Trophoblast cell (in vitro differentiated cells and primary cell): ENCODE measurements at regions not wholly inside any gene's neighbourhood (a gene's known extent, or its start where the extent isn't known, plus 50 kb on each side); places are given as distances from the start of the nearest gene placed in this dataset.

Source experiments
- DNase-seq, 2 donors: peaks; one replicate each; pipeline ENCODE4 v3.0.0-alpha.2; 2016
- H2AFZ ChIP-seq: 2 replicates; pipeline ENCODE4 v1.6.1; 2013; ENCODE audit warnings: low read length, moderate library complexity, mild to moderate bottlenecking; ENCODE audit not compliant: insufficient read depth, poor library complexity
- H2AK5ac ChIP-seq: 2 replicates; pipeline ENCODE4 v1.6.1; 2013; ENCODE audit warnings: mild to moderate bottlenecking, low read length
- H2BK120ac ChIP-seq: 2 replicates; pipeline ENCODE4 v1.6.1; 2013; ENCODE audit warnings: low read length, mild to moderate bottlenecking, moderate library complexity; ENCODE audit not compliant: insufficient read depth, poor library complexity
- H2BK12ac ChIP-seq: 2 replicates; pipeline ENCODE4 v1.6.1; 2013; ENCODE audit warnings: mild to moderate bottlenecking, low read length, moderate library complexity
- H2BK5ac ChIP-seq: 2 replicates; pipeline ENCODE4 v1.6.1; 2013; ENCODE audit warnings: low read length, low read depth, moderate library complexity, mild to moderate bottlenecking; ENCODE audit not compliant: poor library complexity
- H3K14ac ChIP-seq: 2 replicates; pipeline ENCODE4 v1.6.1; 2013; ENCODE audit warnings: mild to moderate bottlenecking, low read length
- H3K18ac ChIP-seq: 2 replicates; pipeline ENCODE4 v1.6.1; 2013; ENCODE audit warnings: mild to moderate bottlenecking, low read length
- H3K23ac ChIP-seq: 2 replicates; pipeline ENCODE4 v1.6.1; 2013; ENCODE audit warnings: low read length
- H3K27ac ChIP-seq: 2 replicates; pipeline ENCODE4 v1.5.1; 2013; ENCODE audit warnings: low read depth, mild to moderate bottlenecking, inconsistent platforms, low read length, moderate library complexity
- H3K27me3 ChIP-seq: 2 replicates; pipeline ENCODE4 v1.6.1; 2013; ENCODE audit warnings: inconsistent platforms, mild to moderate bottlenecking, low read length, moderate library complexity; ENCODE audit not compliant: insufficient read depth
- H3K36me3 ChIP-seq, 2 experiments: 1 replicate in 1 of 2; 2 replicates in 1 of 2; pipeline ENCODE4 v1.6.1; 2013; ENCODE audit warnings: low read length in 2 of 2, mild to moderate bottlenecking in 2 of 2, moderate library complexity in 1 of 2; ENCODE audit not compliant: insufficient read depth in 2 of 2, control insufficient read depth in 1 of 2
- H3K4ac ChIP-seq: 2 replicates; pipeline ENCODE4 v1.6.1; 2013; ENCODE audit warnings: low read depth, mild to moderate bottlenecking, low read length, moderate library complexity
- H3K4me1 ChIP-seq, 2 experiments: 1 replicate in 1 of 2; 2 replicates in 1 of 2; pipeline ENCODE4 v1.6.1; 2013; ENCODE audit warnings: low read length in 2 of 2, mild to moderate bottlenecking in 2 of 2, moderate library complexity in 1 of 2; ENCODE audit not compliant: insufficient read depth in 2 of 2, control insufficient read depth in 1 of 2
- H3K4me2 ChIP-seq: 2 replicates; pipeline ENCODE4 v1.6.1; 2013; ENCODE audit warnings: inconsistent platforms, mild to moderate bottlenecking, low read length, moderate library complexity
- H3K4me3 ChIP-seq: 2 replicates; pipeline ENCODE4 v1.5.1; 2013; ENCODE audit warnings: mild to moderate bottlenecking, low read depth, low read length, inconsistent platforms
- H3K79me1 ChIP-seq: one replicate; pipeline ENCODE4 v1.6.1; 2013; ENCODE audit warnings: low read length
- H3K79me2 ChIP-seq: 2 replicates; pipeline ENCODE4 v1.6.1; 2013; ENCODE audit warnings: low read length, mild to moderate bottlenecking; ENCODE audit not compliant: control insufficient read depth, insufficient read depth, poor library complexity
- H3K9ac ChIP-seq: 2 replicates; pipeline ENCODE4 v1.6.1; 2013; ENCODE audit warnings: mild to moderate bottlenecking, low read length
- H3K9me3 ChIP-seq: 2 replicates; pipeline ENCODE4 v1.6.1; 2013; ENCODE audit warnings: low read depth, mild to moderate bottlenecking, control low read depth, inconsistent platforms, low read length; ENCODE audit not compliant: insufficient read depth
- H4K12ac ChIP-seq: 2 replicates; pipeline ENCODE4 v1.6.1; 2013; ENCODE audit warnings: low read depth, mild to moderate bottlenecking, low read length, moderate library complexity
- H4K8ac ChIP-seq: 2 replicates; pipeline ENCODE4 v1.6.1; 2013; ENCODE audit warnings: low read depth, mild to moderate bottlenecking, low read length, moderate library complexity
- H4K91ac ChIP-seq: one replicate; pipeline ENCODE4 v1.6.1; 2013; ENCODE audit warnings: low read depth, mild to moderate bottlenecking, low read length, moderate library complexity
- WGBS: extraction: QIAGEN DNeasy Blood & Tissue Kit; methylation state at CpG from one replicate; pipeline ENCODE4 v1.1.7; 2013; ENCODE audit warnings: missing lambda C conversion rate; ENCODE audit not compliant: insufficient read length, insufficient coverage; ENCODE audit errors: extremely low coverage; 5-methylcytosine and 5-hydroxymethylcytosine counted together

DNA sequence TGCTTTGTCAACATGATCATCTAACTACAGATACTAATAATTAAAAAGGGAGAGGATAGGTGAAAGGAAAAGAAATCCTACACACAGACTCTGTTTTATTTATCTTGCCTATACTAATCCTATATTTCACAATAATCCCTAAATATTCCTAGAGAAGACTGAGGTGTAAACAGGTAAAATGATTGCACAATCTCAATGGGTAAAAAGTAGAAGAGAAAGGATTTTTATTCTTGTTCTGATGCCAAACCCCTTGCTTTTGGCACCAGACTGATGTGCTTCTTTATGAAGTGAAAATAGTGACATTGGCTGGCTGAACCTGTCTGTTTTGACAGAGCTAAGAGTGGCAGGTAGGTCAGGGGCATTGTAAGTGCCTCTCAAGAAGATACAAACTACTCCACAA is 101.9 kb upstream of the ZPLD1 start:
- no peak overlapping the region for H3K27ac ChIP-seq
- H3K18ac ChIP-seq: no peak overlapping the region
- no peaks in the 10 kb centered on the region for H3K36me3 ChIP-seq
- H3K4me2 ChIP-seq: no peak overlapping the region
- H3K9ac ChIP-seq: no peak overlapping the region
- no peaks in the 10 kb centered on the region for H3K9me3 ChIP-seq
- no peak overlapping the region for H3K4me3 ChIP-seq
- no peaks in the 10 kb centered on the region for H3K4me1 ChIP-seq
- no peak overlapping the region for H3K4ac ChIP-seq
- no peaks in the 10 kb centered on the region for H3K79me2 ChIP-seq
- no peak overlapping the region for H2BK5ac ChIP-seq
- no peaks in the 10 kb centered on the region for H3K27me3 ChIP-seq
- no peak overlapping the region for H2BK12ac ChIP-seq
- no peaks in the 10 kb centered on the region for H3K79me1 ChIP-seq
- H2BK120ac ChIP-seq: no peak overlapping the region
- no peak overlapping the region for H2AK5ac ChIP-seq
- H4K12ac ChIP-seq: no peak overlapping the region
- no peak overlapping the region for H3K23ac ChIP-seq
- no peak overlapping the region for H2AFZ ChIP-seq
- DNase-seq: no peak
- no peak overlapping the region for H4K8ac ChIP-seq
- no peak overlapping the region for H4K91ac ChIP-seq
- no peak overlapping the region for H3K14ac ChIP-seq

DNA sequence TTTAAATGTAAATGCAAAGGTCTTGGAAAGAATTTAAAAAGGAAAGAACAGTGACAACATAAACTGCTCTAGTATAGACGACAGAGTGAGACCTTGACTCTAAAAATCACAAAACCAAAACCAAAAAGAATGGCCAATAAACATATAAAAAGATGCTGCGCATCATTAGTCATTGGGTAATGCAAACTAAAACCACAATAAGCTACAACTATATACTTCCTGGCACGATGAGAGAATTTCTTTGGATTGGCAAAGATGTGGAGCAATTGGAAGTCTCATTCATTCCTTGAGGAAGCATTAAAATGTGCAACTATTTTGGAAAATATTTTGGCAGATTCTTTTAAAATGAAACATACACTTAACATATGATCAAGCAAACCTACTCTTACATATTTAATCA is 98.7 kb upstream of the ZPLD1 start:
- no peak overlapping the region for H4K91ac ChIP-seq
- no peak overlapping the region for H3K4ac ChIP-seq
- no peaks in the 10 kb centered on the region for H3K9me3 ChIP-seq
- DNase-seq: no peak
- H3K9ac ChIP-seq: no peak overlapping the region
- H2AK5ac ChIP-seq: no peak overlapping the region
- H3K4me3 ChIP-seq: no peak overlapping the region
- no peaks in the 10 kb centered on the region for H3K4me1 ChIP-seq
- no peak overlapping the region for H2AFZ ChIP-seq
- H2BK5ac ChIP-seq: no peak overlapping the region
- H3K23ac ChIP-seq: no peak overlapping the region
- H3K27ac ChIP-seq: no peak overlapping the region
- no peak overlapping the region for H2BK12ac ChIP-seq
- no peak overlapping the region for H3K18ac ChIP-seq
- no peaks in the 10 kb centered on the region for H3K27me3 ChIP-seq
- no peak overlapping the region for H3K14ac ChIP-seq
- no peaks in the 10 kb centered on the region for H3K36me3 ChIP-seq
- H3K4me2 ChIP-seq: no peak overlapping the region
- no peak overlapping the region for H4K8ac ChIP-seq
- WGBS: no CpG with 5 or more reads among the region's 3 CpGs
- H3K79me1 ChIP-seq: no peaks in the 10 kb centered on the region
- H2BK120ac ChIP-seq: no peak overlapping the region
- no peaks in the 10 kb centered on the region for H3K79me2 ChIP-seq
- no peak overlapping the region for H4K12ac ChIP-seq

DNA sequence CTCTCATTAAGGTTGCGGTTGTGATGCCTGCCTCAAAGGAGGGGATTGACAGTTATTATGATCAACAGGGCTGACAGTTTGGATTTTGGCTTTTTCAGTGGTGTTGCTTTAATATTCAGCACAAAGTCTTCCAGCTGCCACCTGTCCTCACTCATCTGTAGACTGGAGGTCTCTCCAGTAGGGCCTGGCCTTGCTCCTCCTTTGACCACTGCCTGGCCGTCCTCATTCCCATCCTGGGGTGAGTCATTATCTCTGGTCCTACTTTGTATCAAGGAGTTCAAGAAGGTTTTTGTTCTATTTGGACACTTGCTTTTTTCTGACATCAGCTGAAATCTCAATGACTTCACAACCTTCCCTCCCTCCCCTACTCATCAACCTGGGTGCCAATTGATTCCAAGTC is 95.1 kb upstream of the ZPLD1 start:
- no peak overlapping the region for H2BK120ac ChIP-seq
- no peak overlapping the region for H2BK5ac ChIP-seq
- no peak overlapping the region for H4K12ac ChIP-seq
- H3K9me3 ChIP-seq: no peaks in the 10 kb centered on the region
- no peak overlapping the region for H3K4me2 ChIP-seq
- no peak overlapping the region for H3K14ac ChIP-seq
- H3K4me1 ChIP-seq: no peaks in the 10 kb centered on the region
- no peak overlapping the region for H3K18ac ChIP-seq
- DNase-seq: no peak
- no peak overlapping the region for H3K27ac ChIP-seq
- H3K79me2 ChIP-seq: no peaks in the 10 kb centered on the region
- H3K9ac ChIP-seq: no peak overlapping the region
- H3K27me3 ChIP-seq: no peaks in the 10 kb centered on the region
- H3K4ac ChIP-seq: no peak overlapping the region
- H4K8ac ChIP-seq: no peak overlapping the region
- H2AFZ ChIP-seq: no peak overlapping the region
- no peak overlapping the region for H4K91ac ChIP-seq
- no peaks in the 10 kb centered on the region for H3K36me3 ChIP-seq
- H3K23ac ChIP-seq: no peak overlapping the region
- no peaks in the 10 kb centered on the region for H3K79me1 ChIP-seq
- H2AK5ac ChIP-seq: no peak overlapping the region
- WGBS: no CpG with 5 or more reads among the region's 2 CpGs
- no peak overlapping the region for H3K4me3 ChIP-seq
- H2BK12ac ChIP-seq: no peak overlapping the region

DNA sequence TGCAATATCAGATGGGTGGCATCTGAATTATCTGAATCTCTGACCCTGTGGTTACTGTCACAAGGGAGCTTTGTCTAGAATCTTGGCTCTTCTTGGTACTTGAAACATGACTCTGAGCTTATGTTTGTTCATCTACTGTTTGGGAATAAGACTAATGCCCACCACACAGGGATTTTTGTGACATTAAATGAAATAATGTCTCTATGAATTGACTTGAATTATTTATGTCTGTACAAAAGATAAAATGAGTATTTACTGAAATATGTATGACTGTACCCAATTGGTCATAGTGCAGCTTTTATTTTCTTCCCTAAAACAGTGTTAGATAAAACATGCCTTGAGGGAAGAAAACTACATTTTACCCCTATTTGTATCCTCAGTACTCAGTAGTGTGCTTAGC is 87.9 kb upstream of the ZPLD1 start:
- no peaks in the 10 kb centered on the region for H3K27me3 ChIP-seq
- H3K36me3 ChIP-seq: no peaks in the 10 kb centered on the region
- H2BK120ac ChIP-seq: no peak overlapping the region
- H4K12ac ChIP-seq: no peak overlapping the region
- no peak overlapping the region for H3K18ac ChIP-seq
- H2AK5ac ChIP-seq: no peak overlapping the region
- H2BK12ac ChIP-seq: no peak overlapping the region
- no peak for DNase-seq
- no peaks in the 10 kb centered on the region for H3K79me2 ChIP-seq
- H3K27ac ChIP-seq: no peak overlapping the region
- H3K23ac ChIP-seq: no peak overlapping the region
- no peak overlapping the region for H3K4ac ChIP-seq
- no peaks in the 10 kb centered on the region for H3K4me1 ChIP-seq
- H3K9me3 ChIP-seq: no peaks in the 10 kb centered on the region
- H3K9ac ChIP-seq: no peak overlapping the region
- H3K14ac ChIP-seq: no peak overlapping the region
- no peak overlapping the region for H4K91ac ChIP-seq
- H2AFZ ChIP-seq: no peak overlapping the region
- H2BK5ac ChIP-seq: no peak overlapping the region
- H3K79me1 ChIP-seq: no peaks in the 10 kb centered on the region
- H3K4me3 ChIP-seq: no peak overlapping the region
- H4K8ac ChIP-seq: no peak overlapping the region
- no peak overlapping the region for H3K4me2 ChIP-seq

DNA sequence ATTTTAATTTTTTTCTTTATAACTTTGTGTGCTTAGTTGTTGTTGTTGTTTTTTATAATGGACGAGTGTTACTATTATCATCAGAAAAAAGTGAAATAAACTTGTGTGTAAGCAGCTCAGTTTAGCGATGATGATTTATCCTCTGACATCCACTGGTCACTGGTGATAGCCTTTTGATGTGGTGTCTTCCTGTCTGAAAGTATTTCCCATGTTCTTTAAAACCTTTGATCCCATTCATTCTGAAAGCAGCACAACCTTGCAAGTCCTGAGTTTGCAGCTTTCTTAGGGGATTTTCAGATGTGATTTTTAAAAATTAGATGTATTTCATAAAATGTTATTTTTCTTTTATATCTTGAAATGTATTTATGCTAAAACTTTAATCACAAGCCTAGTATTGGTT is 85.9 kb upstream of the ZPLD1 start:
- H3K4me3 ChIP-seq: no peak overlapping the region
- no peak overlapping the region for H3K27ac ChIP-seq
- H3K9ac ChIP-seq: no peak overlapping the region
- no peaks in the 10 kb centered on the region for H3K27me3 ChIP-seq
- H3K4ac ChIP-seq: no peak overlapping the region
- no peak overlapping the region for H3K23ac ChIP-seq
- H2AK5ac ChIP-seq: no peak overlapping the region
- no peak overlapping the region for H3K14ac ChIP-seq
- H3K9me3 ChIP-seq: no peaks in the 10 kb centered on the region
- no peaks in the 10 kb centered on the region for H3K79me2 ChIP-seq
- DNase-seq: no peak
- H2BK12ac ChIP-seq: no peak overlapping the region
- no peak overlapping the region for H4K91ac ChIP-seq
- H2BK120ac ChIP-seq: no peak overlapping the region
- H3K79me1 ChIP-seq: no peaks in the 10 kb centered on the region
- H4K12ac ChIP-seq: no peak overlapping the region
- H2AFZ ChIP-seq: no peak overlapping the region
- no peaks in the 10 kb centered on the region for H3K36me3 ChIP-seq
- no peak overlapping the region for H3K4me2 ChIP-seq
- H2BK5ac ChIP-seq: no peak overlapping the region
- no CpG with 5 or more reads among the region's 2 CpGs for WGBS
- no peaks in the 10 kb centered on the region for H3K4me1 ChIP-seq
- H3K18ac ChIP-seq: no peak overlapping the region
- H4K8ac ChIP-seq: no peak overlapping the region
